PC-9 (cell line): ENCODE measurements at regions not wholly inside any gene's neighbourhood (a gene's known extent, or its start where the extent isn't known, plus 50 kb on each side); places are given as distances from the start of the nearest gene placed in this dataset.
A peak's percentile ranks its signal among the peaks of the same experiment; 100 is the strongest.

Source experiments
- BruUV-seq: library from RNA; stranded (reverse); fragments of 400-500 nt; replicated peaks from 2 replicates; lab custom pipeline; 2021; lab: Mats Ljungman, UMichigan
- CTCF ChIA-PET: fragments of 300-600 bp; sonication (Branson Sonifier 250); formaldehyde crosslinking; loops from one replicate; lab custom pipeline; 2022; ENCODE audit warnings: antibody characterized with exemption; lab: Charles Lee
- POLR2A ChIA-PET: fragments of 300-600 bp; sonication (Branson Sonifier 250); formaldehyde crosslinking; loops from one replicate; lab custom pipeline; 2022; ENCODE audit warnings: antibody characterized with exemption; ENCODE audit not compliant: unreplicated experiment; lab: Charles Lee
- DNase-seq, 2 experiments: peaks; one replicate each; pipeline versions ENCODE4 v3.0.0 to v3.0.0-alpha.2; 2015 to 2022; ENCODE audit warnings: mixed read lengths in 1 of 2
- H2AFZ ChIP-seq: fragments of 200-600 bp; sonication (generic); 2 replicates; pipeline ENCODE4 v1.8.1; 2017; ENCODE audit warnings: antibody characterized with exemption
- H3F3A ChIP-seq: fragments of 200-600 bp; sonication (generic); 2 replicates; pipeline ENCODE4 v1.8.1; 2017; ENCODE audit warnings: antibody characterized with exemption, mild to moderate bottlenecking, low read depth; ENCODE audit not compliant: insufficient read depth
- H3K27ac ChIP-seq: fragments of 200-600 bp; sonication (generic); 2 replicates; pipeline ENCODE4 v1.6.1; 2016; ENCODE audit warnings: mixed run types
- H3K27me3 ChIP-seq: fragments of 200-600 bp; sonication (generic); 2 replicates; pipeline ENCODE4 v1.6.1; 2016; ENCODE audit warnings: low read depth, mixed run types; ENCODE audit not compliant: insufficient read depth
- H3K36me3 ChIP-seq: fragments of 200-600 bp; sonication (generic); 2 replicates; pipeline ENCODE4 v1.6.1; 2016; ENCODE audit warnings: low read depth, mixed run types
- H3K4me1 ChIP-seq: fragments of 200-600 bp; sonication (generic); replicated peaks from 2 replicates; pipeline ENCODE4 v1.6.1; 2016; ENCODE audit warnings: mixed run types; ENCODE audit not compliant: insufficient read depth
- H3K4me2 ChIP-seq: fragments of 200-600 bp; sonication (generic); 2 replicates; pipeline ENCODE4 v1.6.1; 2017; ENCODE audit warnings: mixed run types
- H3K4me3 ChIP-seq: fragments of 200-600 bp; sonication (generic); 2 replicates; pipeline ENCODE4 v1.6.1; 2016; ENCODE audit warnings: mixed run types
- H3K79me2 ChIP-seq: fragments of 200-600 bp; sonication (generic); 2 replicates; pipeline ENCODE4 v1.6.1; 2017; ENCODE audit warnings: low read depth, mixed run types
- H3K9me2 ChIP-seq: fragments of 200-600 bp; sonication (generic); 2 replicates; pipeline ENCODE4 v1.8.1; 2017; ENCODE audit warnings: mild to moderate bottlenecking; ENCODE audit not compliant: insufficient read depth
- H3K9me3 ChIP-seq: fragments of 200-600 bp; sonication (generic); 2 replicates; pipeline ENCODE4 v1.8.1; 2016; ENCODE audit warnings: low read depth; ENCODE audit not compliant: insufficient read depth
- H4K20me1 ChIP-seq: fragments of 200-600 bp; sonication (generic); 2 replicates; pipeline ENCODE4 v1.8.1; 2017; ENCODE audit not compliant: insufficient read depth
- CTCF ChIP-seq: fragments of 200-600 bp; sonication (generic); conservative IDR thresholded peaks from 2 replicates; pipeline ENCODE4 v1.6.1; 2017; ENCODE audit warnings: mixed run types, antibody characterized with exemption, mild to moderate bottlenecking, moderate library complexity
- EZH2 ChIP-seq: fragments of 200-600 bp; sonication (generic); IDR thresholded peaks from 2 replicates; pipeline ENCODE4 v1.8.0; 2017; ENCODE audit warnings: antibody characterized with exemption, low read depth
- intact Hi-C: fragments of 100-400 bp; cut with micrococcal nuclease; formaldehyde crosslinking; loops from one replicate; pipeline ENCODE4 v1.10.0; 2022; ENCODE audit not compliant: unreplicated experiment

- no TSS peak for BruUV-seq
- peaks cover 13% of the 10 kb centered on the region for H3F3A ChIP-seq
- no peaks in the 10 kb centered on the region for H4K20me1 ChIP-seq
- no peaks in the 10 kb centered on the region for H3K79me2 ChIP-seq
- TF ChIP-seq CTCF = no peak
- no peak for TF ChIP-seq EZH2
- peak in 1 of 2 experiments; percentile 48 for DNase-seq
- peaks cover 12% of the 10 kb centered on the region for H3K4me1 ChIP-seq
- POLR2A ChIA-PET = no interaction called here
- intact Hi-C loops = no loop called here
- no peaks in the 10 kb centered on the region for H3K36me3 ChIP-seq
- no peak overlapping the region for H3K4me2 ChIP-seq
- no peak overlapping the region for H2AFZ ChIP-seq
- CTCF ChIA-PET = no interaction called here
- H3K4me3 ChIP-seq = no peak overlapping the region
- no peaks in the 10 kb centered on the region for H3K27me3 ChIP-seq
- 0 out of 2 replicates have a peak, but pooled peaks cover 3% of the 10 kb centered on the region for H3K9me3 ChIP-seq
- no peaks in the 10 kb centered on the region for H3K9me2 ChIP-seq
- H3K27ac ChIP-seq = no peak overlapping the region
These were observed 234.3 kb downstream of the LRATD1 start for GRCh38 chr2:14866736-14867352.

GRCh38 chr2:14867853-14868252 is 235.3 kb downstream of the LRATD1 start:
- Histone ChIP-seq H3K79me2 (no peaks in the 10 kb centered on the region), H3K4me1 (peaks cover 11% of the 10 kb centered on the region), H3K27me3 (no peaks in the 10 kb centered on the region), H3K4me3 (no peak overlapping the region), H2AFZ (no peak overlapping the region), H3F3A (peaks cover 13% of the 10 kb centered on the region), H4K20me1 (no peaks in the 10 kb centered on the region; the same call in 1 of the 2 replicates), H3K9me3 (0 out of 2 replicates have a peak, but pooled peaks cover 3% of the 10 kb centered on the region), H3K27ac (no peak overlapping the region), H3K4me2 (no peak overlapping the region), H3K9me2 (no peaks in the 10 kb centered on the region), H3K36me3 (no peaks in the 10 kb centered on the region)
- DNase-seq = no peak
- no TSS peak for BruUV-seq
- intact Hi-C loops = no loop called here
- ChIA-PET CTCF (no interaction called here), POLR2A (no interaction called here)
- TF ChIP-seq EZH2 (no peak), CTCF (no peak)

- no peak overlapping the region for H3K4me2 ChIP-seq
- DNase-seq = no peak
- no peaks in the 10 kb centered on the region for H3K27me3 ChIP-seq
- no TSS peak for BruUV-seq
- 0 out of 2 replicates have a peak, but pooled peaks cover 3% of the 10 kb centered on the region for H3K9me3 ChIP-seq
- intact Hi-C loops = no loop called here
- CTCF ChIA-PET = no interaction called here
- H2AFZ ChIP-seq = peak overlapping the region; percentile 53; the same call in 1 of the 2 replicates
- H3F3A ChIP-seq = no peaks in the 10 kb centered on the region
- no peaks in the 10 kb centered on the region for H3K4me1 ChIP-seq
- no peaks in the 10 kb centered on the region for H3K79me2 ChIP-seq
- H4K20me1 ChIP-seq = no peaks in the 10 kb centered on the region; the same call in 1 of the 2 replicates
- no peak overlapping the region for H3K4me3 ChIP-seq
- POLR2A ChIA-PET = interaction anchor here (0.7 kb wide), 1 partner anchor 164 kb away, joined by 3 read pairs; no protein-coding TSS in a partner anchor
- no peak overlapping the region for H3K27ac ChIP-seq
- no peaks in the 10 kb centered on the region for H3K36me3 ChIP-seq
- TF ChIP-seq EZH2 = no peak
- TF ChIP-seq CTCF = no peak
- H3K9me2 ChIP-seq = no peaks in the 10 kb centered on the region
These were observed 240.3 kb downstream of the LRATD1 start for GRCh38 chr2:14872779-14873325.
